Liver (tissue), 3 donors: ENCODE measurements at regions not wholly inside any gene's neighbourhood (a gene's known extent, or its start where the extent isn't known, plus 50 kb on each side); places are given as distances from the start of the nearest gene placed in this dataset.

Source experiments
- EGR1 ChIP-seq, 2 donors: IDR thresholded peaks; 2 replicates each; pipeline ENCODE4 v1.6.1; 2016 to 2018; ENCODE audit warnings: antibody characterized with exemption in 2 of 2, low read depth in 2 of 2
- FOXA1 ChIP-seq: IDR thresholded peaks from 2 replicates; pipeline ENCODE4 v1.6.1; 2016; ENCODE audit warnings: antibody characterized with exemption
- SP1 ChIP-seq: IDR thresholded peaks from 2 replicates; pipeline ENCODE4 v1.6.1; 2018; ENCODE audit warnings: antibody characterized with exemption, mild to moderate bottlenecking
- YY1 ChIP-seq: IDR thresholded peaks from 2 replicates; pipeline ENCODE4 v1.6.1; 2016; ENCODE audit warnings: antibody characterized with exemption, mild to moderate bottlenecking
- TF ChIP-seq, protein P1 (sequence below): IDR thresholded peaks from 2 replicates; pipeline ENCODE4 v1.6.1; 2016; ENCODE audit warnings: antibody characterized with exemption
- TF ChIP-seq, protein P2 (sequence below): IDR thresholded peaks from 2 replicates; pipeline ENCODE4 v1.6.1; 2016; ENCODE audit warnings: antibody characterized with exemption
- TF ChIP-seq, protein P3 (sequence below): fragments of 150-350 bp; IDR thresholded peaks from 2 replicates; pipeline ENCODE4 v1.5.1; 2017; ENCODE audit warnings: improper control_type of control experiment, low read depth, low read length; ENCODE audit not compliant: missing input control
- TF ChIP-seq, protein P4 (sequence below): IDR thresholded peaks from 2 replicates; pipeline ENCODE4 v1.6.1; 2016; ENCODE audit warnings: antibody characterized with exemption, mild to moderate bottlenecking
- donor health status: healthy.
- donor health status: healthy.

DNA sequence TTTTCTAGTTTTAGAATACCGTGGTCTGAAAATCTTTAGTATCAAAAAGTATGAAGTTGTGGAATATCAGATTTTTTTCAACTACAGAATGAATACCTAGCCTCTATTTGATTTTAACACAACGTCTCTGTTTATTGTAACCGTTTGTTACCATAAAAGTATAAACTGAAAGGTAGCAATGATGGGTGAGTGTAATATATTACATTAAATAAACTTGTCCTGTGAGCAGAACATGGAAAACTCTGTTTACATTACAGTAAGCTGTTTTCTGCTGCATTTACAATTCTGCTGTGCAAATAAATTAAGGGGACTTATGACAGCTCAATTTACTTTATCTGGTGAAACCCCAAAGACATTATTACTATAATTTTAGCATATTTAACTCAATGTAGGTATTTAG is 62.5 kb downstream of the CHRM3 start:
- TF ChIP-seq, protein P1, sequence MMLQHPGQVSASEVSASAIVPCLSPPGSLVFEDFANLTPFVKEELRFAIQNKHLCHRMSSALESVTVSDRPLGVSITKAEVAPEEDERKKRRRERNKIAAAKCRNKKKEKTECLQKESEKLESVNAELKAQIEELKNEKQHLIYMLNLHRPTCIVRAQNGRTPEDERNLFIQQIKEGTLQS = no peak
- TF ChIP-seq SP1 (no peak), YY1 (no peak), FOXA1 (no peak), EGR1 (IDR thresholded peaks at IDR 0.05; ENCODE audit: low read depth in 2 of 2) (no peak)
- TF ChIP-seq, protein P2, sequence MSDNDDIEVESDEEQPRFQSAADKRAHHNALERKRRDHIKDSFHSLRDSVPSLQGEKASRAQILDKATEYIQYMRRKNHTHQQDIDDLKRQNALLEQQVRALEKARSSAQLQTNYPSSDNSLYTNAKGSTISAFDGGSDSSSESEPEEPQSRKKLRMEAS = no peak
- TF ChIP-seq, protein P3, sequence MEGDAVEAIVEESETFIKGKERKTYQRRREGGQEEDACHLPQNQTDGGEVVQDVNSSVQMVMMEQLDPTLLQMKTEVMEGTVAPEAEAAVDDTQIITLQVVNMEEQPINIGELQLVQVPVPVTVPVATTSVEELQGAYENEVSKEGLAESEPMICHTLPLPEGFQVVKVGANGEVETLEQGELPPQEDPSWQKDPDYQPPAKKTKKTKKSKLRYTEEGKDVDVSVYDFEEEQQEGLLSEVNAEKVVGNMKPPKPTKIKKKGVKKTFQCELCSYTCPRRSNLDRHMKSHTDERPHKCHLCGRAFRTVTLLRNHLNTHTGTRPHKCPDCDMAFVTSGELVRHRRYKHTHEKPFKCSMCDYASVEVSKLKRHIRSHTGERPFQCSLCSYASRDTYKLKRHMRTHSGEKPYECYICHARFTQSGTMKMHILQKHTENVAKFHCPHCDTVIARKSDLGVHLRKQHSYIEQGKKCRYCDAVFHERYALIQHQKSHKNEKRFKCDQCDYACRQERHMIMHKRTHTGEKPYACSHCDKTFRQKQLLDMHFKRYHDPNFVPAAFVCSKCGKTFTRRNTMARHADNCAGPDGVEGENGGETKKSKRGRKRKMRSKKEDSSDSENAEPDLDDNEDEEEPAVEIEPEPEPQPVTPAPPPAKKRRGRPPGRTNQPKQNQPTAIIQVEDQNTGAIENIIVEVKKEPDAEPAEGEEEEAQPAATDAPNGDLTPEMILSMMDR = no peak
- TF ChIP-seq, protein P4, sequence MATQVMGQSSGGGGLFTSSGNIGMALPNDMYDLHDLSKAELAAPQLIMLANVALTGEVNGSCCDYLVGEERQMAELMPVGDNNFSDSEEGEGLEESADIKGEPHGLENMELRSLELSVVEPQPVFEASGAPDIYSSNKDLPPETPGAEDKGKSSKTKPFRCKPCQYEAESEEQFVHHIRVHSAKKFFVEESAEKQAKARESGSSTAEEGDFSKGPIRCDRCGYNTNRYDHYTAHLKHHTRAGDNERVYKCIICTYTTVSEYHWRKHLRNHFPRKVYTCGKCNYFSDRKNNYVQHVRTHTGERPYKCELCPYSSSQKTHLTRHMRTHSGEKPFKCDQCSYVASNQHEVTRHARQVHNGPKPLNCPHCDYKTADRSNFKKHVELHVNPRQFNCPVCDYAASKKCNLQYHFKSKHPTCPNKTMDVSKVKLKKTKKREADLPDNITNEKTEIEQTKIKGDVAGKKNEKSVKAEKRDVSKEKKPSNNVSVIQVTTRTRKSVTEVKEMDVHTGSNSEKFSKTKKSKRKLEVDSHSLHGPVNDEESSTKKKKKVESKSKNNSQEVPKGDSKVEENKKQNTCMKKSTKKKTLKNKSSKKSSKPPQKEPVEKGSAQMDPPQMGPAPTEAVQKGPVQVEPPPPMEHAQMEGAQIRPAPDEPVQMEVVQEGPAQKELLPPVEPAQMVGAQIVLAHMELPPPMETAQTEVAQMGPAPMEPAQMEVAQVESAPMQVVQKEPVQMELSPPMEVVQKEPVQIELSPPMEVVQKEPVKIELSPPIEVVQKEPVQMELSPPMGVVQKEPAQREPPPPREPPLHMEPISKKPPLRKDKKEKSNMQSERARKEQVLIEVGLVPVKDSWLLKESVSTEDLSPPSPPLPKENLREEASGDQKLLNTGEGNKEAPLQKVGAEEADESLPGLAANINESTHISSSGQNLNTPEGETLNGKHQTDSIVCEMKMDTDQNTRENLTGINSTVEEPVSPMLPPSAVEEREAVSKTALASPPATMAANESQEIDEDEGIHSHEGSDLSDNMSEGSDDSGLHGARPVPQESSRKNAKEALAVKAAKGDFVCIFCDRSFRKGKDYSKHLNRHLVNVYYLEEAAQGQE = no peak
